ENCODE measurements at regions not wholly inside any gene's neighbourhood (a gene's known extent, or its start where the extent isn't known, plus 50 kb on each side); places are given as distances from the start of the nearest gene placed in this dataset.

- Histone ChIP-seq H3K27me3 (no peaks in the 10 kb centered on the region), H3K4me3 (replicated peaks in 1 of 3) (no peak overlapping the region), H3K4me1 (no peaks in the 10 kb centered on the region), H3K9me3 (no peaks in the 10 kb centered on the region), H3K36me3 (no peaks in the 10 kb centered on the region), H3K27ac (no peak overlapping the region)
- 80 to 82% methylated on average over 11 of the region's 11 CpGs for WGBS, 2 donors
- intact Hi-C loops (cut with DNase I) = no loop called here
- no peak for TF ChIP-seq CTCF (IDR thresholded peaks at IDR 0.05)
- no peak for TF ChIP-seq POLR2A (IDR thresholded peaks at IDR 0.05)
- no peak for DNase-seq
Measured at GRCh38 chr13:107882708-107883560, 332.4 kb downstream of the LIG4 start.

- WGBS, 2 donors = 85 to 91% methylated on average over 3 of the region's 3 CpGs
Measured at GRCh38 chr13:107881362-107881761, 334.0 kb downstream of the LIG4 start.

GRCh38 chr13:107874456-107874855 is 340.9 kb downstream of the LIG4 start:
- Histone ChIP-seq H3K27me3 (no peaks in the 10 kb centered on the region), H3K9me3 (no peaks in the 10 kb centered on the region), H3K4me3 (replicated peaks in 1 of 3) (no peak overlapping the region), H3K27ac (no peak overlapping the region), H3K4me1 (no peaks in the 10 kb centered on the region), H3K36me3 (no peaks in the 10 kb centered on the region)
- no peak for DNase-seq
- intact Hi-C loops (cut with DNase I) = no loop called here
- TF ChIP-seq POLR2A (IDR thresholded peaks at IDR 0.05) (no peak), CTCF (IDR thresholded peaks at IDR 0.05) (no peak)
- WGBS, 2 donors = 78 to 96% methylated on average over 3 of the region's 3 CpGs

More at GRCh38 chr13:107881362-107881761, 334.0 kb downstream of the LIG4 start:
- Histone ChIP-seq H3K27me3 (no peaks in the 10 kb centered on the region), H3K4me3 (replicated peaks in 1 of 3) (no peak overlapping the region), H3K27ac (no peak overlapping the region), H3K4me1 (no peaks in the 10 kb centered on the region), H3K9me3 (no peaks in the 10 kb centered on the region), H3K36me3 (no peaks in the 10 kb centered on the region)
- DNase-seq = no peak
- TF ChIP-seq CTCF (IDR thresholded peaks at IDR 0.05) (no peak), POLR2A (IDR thresholded peaks at IDR 0.05) (no peak)
- intact Hi-C loops (cut with DNase I) = no loop called here

- intact Hi-C loops (cut with DNase I) = no loop called here
- WGBS, 2 donors = 71 to 78% methylated on average over 5 of the region's 5 CpGs
- Histone ChIP-seq H3K27me3 (no peaks in the 10 kb centered on the region), H3K36me3 (no peaks in the 10 kb centered on the region), H3K4me3 (replicated peaks in 1 of 3) (no peak overlapping the region), H3K9me3 (no peaks in the 10 kb centered on the region), H3K27ac (no peak overlapping the region), H3K4me1 (no peaks in the 10 kb centered on the region)
- no peak for TF ChIP-seq CTCF (IDR thresholded peaks at IDR 0.05)
- no peak for TF ChIP-seq POLR2A (IDR thresholded peaks at IDR 0.05)
- no peak for DNase-seq
Measured at GRCh38 chr13:107873926-107874325, 341.4 kb downstream of the LIG4 start.

- H3K4me3 ChIP-seq (replicated peaks in 1 of 3) = no peak overlapping the region
- no peak for TF ChIP-seq POLR2A (IDR thresholded peaks at IDR 0.05)
- TF ChIP-seq CTCF (IDR thresholded peaks at IDR 0.05) = no peak
- peaks cover 3 to 13% of the 10 kb centered on the region in 2 donors for H3K4me1 ChIP-seq
- WGBS, 2 donors = 79 to 88% methylated on average over 4 of the region's 4 CpGs
- no peaks in the 10 kb centered on the region for H3K36me3 ChIP-seq
- DNase-seq = no peak
- H3K9me3 ChIP-seq = no peaks in the 10 kb centered on the region
- H3K27me3 ChIP-seq = no peaks in the 10 kb centered on the region
- intact Hi-C loops (cut with DNase I) = no loop called here
- H3K27ac ChIP-seq = no peak overlapping the region
Measured at GRCh38 chr13:107870400-107870799, 344.9 kb downstream of the LIG4 start.

Measured in thyroid gland (tissue), 4 donors.